ENCODE measurements at regions not wholly inside any gene's neighbourhood (a gene's known extent, or its start where the extent isn't known, plus 50 kb on each side); places are given as distances from the start of the nearest gene placed in this dataset.
"Not testable (repeated sequence)": the region's sequence is repeated elsewhere in the genome, so short reads cannot be mapped to it uniquely, and the experiment has no call there.

DNA sequence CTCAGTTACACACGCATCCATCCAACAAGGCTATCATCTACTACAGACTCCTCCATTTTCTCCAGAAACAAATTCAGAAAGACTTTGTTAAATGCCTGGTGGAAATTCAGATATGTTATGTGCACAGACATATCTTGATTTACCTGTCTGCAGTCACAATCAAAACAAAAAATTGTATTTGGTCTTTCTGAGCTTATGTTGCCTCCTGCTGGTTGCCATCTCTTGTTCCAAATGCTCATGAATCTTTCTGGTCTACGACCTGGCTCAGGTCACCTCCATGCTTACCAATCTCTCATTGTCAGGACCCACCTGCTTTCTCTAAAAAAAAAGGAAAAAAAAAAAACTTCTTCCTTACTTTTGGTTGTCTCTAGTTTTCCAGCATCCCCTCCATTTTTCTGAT lies 169.2 kb upstream of the PLXNC1 start:
- peak; percentile 46 for DNase-seq (ENCODE audit: low spot score)

DNA sequence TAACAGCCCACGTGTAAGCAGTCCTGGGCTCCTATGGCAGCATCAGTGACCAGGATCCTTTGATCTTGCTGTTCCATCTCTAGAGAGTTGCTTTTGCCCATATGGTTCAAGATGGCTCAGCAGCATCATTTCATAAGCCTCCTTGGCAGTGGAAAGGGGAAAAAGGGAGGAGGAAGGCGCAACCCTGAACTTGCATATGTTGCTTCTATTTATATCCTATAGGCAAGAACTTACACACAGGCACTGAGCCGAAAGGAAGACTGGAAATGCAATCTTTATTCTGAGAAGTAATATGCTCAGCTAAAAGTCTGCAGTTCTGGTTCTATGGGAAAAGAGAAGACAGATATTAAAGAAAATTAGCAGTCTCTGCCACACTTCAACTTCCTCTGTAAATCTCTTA lies 167.7 kb upstream of the PLXNC1 start:
- no peak for DNase-seq (ENCODE audit: low spot score)

DNA sequence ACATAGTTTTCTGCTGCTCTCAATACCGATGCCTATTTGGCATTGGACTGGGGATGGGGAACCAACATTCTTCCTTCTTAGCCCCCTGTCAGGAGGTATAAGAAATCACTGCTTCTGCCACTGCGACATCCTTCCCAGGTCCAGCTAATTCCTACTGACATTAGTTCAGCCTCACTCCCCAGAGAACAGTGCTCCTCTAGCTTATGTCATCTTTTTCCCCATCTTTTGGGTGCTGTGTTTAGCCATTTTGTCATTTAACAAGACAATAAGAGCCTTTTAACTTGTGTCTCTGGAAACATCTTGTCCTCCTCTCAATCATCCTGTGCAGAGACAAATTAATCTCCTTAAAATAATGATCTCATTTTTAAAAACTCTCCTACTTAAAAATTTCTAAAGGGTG lies 167.0 kb upstream of the PLXNC1 start:
- no peak for DNase-seq (ENCODE audit: low spot score)

- DNase-seq (ENCODE audit: low spot score), result no peak
Measured at GRCh38 chr12:93982771-93983315, 165.5 kb upstream of the PLXNC1 start.

- DNase-seq (ENCODE audit: low spot score), result no peak
Measured at GRCh38 chr12:93984005-93984404, 164.4 kb upstream of the PLXNC1 start.

DNA sequence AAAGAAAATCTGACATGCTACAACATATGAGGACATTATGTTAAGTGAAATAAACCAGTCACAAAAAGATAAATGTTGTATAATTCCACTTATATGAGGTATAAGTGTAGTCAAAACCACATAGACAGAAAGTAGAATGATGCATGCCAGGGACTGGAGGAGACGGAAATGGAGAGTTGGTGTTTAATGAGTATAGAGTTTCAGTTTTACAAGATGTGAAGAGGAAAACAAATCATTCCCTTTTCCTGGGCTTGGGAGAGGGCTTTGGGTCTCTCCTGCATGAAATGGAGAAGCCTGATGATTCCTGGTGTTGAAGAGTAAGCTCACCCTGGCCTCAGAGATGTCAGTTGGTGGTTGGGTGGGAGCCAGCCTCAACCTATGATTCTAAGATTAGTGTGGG lies 158.4 kb upstream of the PLXNC1 start:
- no peak for DNase-seq (ENCODE audit: low spot score)

GRCh38 chr12:93990832-93991803 lies 157.3 kb upstream of the PLXNC1 start:
- no peak for DNase-seq (ENCODE audit: low spot score)

DNA sequence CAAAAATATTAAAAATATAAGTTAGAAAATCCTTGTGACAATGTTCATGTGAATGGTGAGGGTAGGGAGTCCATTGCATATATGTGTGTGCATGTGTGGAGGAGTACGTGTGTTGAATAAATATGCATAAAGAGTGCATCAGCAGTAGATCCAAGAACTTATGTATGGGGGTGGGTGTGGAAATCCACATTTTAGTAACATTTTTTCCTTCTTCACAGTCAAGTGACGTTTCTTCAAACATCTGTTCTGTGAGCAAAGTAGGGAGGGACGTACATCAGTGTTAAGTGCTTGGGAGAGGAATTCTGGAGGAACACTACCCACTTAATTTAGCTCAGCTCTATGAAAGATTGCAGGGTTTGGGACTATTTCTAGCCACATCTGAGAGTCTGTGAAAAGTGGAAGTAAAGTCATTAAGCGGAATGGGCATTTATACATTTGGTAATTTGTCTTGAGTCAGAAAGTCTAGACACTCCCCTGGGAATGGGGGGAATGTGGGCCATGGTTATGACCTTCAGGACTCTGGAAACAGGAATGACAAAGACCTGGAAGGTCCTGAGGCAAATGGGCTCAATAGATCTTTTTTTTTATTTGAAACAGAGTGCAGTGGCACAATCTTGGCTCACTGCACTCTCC lies 156.4 kb upstream of the PLXNC1 start:
- no peak for DNase-seq (ENCODE audit: low spot score)

- DNase-seq (ENCODE audit: low spot score), result no peak
Measured at GRCh38 chr12:93994721-93995120, 153.7 kb upstream of the PLXNC1 start.

- no peak for DNase-seq (ENCODE audit: low spot score)
Measured at GRCh38 chr12:93996321-93996720, 152.1 kb upstream of the PLXNC1 start.

DNA sequence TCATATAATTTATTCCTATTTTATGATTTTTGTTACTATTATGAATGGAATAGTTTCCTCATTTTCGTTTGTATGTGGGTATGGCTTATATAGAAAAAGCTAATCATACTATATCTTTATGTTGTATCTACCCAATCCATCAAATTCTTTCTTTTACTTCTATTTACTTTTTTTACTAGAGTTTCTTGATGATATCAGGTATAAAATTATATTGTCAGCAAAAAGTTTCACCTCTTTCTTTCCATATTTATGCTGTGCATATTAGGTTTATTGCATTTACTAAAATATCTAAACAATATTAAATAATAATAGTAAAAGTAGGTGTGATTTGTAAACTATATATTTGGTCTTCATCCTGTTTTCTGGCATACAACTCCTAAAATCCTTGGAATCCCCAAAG lies 146.7 kb upstream of the PLXNC1 start:
- DNase-seq (ENCODE audit: low spot score), result no peak

DNA sequence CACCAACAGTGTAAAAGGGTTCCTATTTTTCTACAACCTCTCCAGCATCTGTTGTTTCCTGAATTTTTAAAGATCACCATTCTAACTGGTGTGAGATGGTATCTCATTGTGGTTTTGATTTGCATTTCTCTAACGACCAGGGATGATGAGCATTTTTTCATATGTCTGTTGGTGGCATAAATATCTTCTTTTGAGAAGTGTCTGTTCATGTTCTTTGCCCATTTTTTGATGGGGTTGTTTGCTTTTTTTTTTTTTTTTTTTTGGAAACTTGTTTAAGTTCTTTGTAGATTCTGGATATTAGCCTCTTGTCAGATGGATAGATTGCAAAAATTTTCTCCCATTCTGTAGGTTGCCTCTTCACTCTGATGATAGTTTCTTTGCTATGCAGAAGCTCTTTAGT lies 145.5 kb upstream of the PLXNC1 start:
- DNase-seq (ENCODE audit: low spot score), result not testable (repeated sequence)

- DNase-seq (ENCODE audit: low spot score), result peak; percentile 43
Measured at GRCh38 chr12:94007833-94008232, 140.5 kb upstream of the PLXNC1 start.

DNA sequence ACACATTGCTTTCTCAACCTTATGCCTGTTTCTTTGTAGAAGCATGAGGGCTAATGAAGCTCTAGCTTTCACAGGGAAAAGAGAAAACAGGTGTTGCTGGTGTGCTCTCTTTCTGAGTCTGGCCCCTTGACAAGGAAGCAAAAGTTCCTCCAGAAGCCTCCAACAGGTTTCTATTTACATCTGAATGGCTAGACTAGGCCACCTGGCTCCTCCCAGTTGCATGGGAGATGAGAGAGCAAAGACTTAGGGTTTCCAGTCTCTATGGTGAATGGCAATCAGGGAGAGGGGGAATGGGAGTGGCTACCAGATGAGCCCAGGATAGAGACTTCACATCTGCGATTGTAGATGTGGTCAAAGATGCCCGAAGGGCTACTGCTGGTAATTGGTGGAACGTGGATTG lies 138.1 kb upstream of the PLXNC1 start:
- DNase-seq (ENCODE audit: low spot score), result no peak

- no peak for DNase-seq (ENCODE audit: low spot score)
Measured at GRCh38 chr12:94012071-94012470, 136.3 kb upstream of the PLXNC1 start.

GRCh38 chr12:94012590-94012989 lies 135.8 kb upstream of the PLXNC1 start:
- no peak for DNase-seq (ENCODE audit: low spot score)

GRCh38 chr12:94017247-94017646 lies 131.1 kb upstream of the PLXNC1 start:
- not testable (repeated sequence) for DNase-seq (ENCODE audit: low spot score)

DNA sequence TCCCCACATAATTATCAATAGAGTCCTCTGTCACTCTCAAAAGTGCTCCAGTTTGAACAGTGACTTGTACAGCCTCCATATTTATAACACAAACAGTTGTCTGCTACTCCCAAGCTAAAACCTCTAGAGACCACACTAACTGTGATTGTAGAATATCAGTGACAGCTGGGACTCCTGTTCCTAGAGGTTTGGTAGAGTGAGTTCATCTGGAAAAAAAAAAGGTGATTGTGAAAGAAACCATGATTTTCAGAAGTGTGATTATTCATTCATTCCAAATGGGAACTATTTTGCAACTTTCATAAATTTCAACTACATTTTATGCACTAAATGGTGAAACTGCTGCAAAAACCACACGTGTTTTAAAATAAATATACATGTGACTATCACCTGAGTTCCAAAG lies 128.0 kb upstream of the PLXNC1 start:
- DNase-seq (ENCODE audit: low spot score), result no peak

DNA sequence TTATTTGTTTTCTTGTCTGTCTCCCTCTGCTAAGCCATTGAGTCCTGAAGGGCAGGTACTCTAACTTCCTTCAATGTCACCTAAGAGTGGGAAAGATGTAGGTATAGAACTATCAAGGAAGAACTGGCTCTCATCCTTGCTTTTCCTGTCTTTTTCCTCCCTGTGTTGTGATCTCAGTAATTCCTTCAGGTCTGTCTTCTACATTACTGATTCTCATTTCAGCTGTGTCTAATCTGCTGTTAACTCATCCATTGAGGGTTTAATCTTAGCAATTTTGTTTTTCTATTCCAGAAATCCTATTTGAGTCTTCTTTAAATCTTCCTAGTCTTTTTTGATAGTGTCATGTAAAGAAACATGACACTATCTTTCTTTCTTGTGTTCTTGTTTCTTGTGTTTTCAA lies 124.5 kb upstream of the PLXNC1 start:
- DNase-seq (ENCODE audit: low spot score), result no peak

DNA sequence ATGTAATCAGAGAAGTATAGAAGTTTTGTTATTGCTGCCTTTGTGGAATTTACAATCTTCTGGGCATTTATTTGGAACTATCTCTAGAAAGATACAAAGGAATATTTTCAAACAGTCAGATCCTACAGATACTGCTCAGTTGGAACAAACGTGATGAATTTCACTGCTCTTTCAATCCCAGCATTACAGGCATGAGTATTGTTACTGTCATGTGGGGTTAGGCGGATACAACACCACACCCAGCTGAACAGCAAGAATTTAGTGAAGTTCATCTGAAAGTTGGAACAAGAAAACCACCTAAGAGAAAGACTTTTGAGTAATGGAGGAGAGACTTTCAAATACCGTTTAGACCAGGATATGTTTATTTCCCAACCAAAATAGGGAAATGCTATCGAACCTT lies 123.3 kb upstream of the PLXNC1 start:
- DNase-seq (ENCODE audit: low spot score), result no peak

GRCh38 chr12:94025756-94026155 lies 122.6 kb upstream of the PLXNC1 start:
- DNase-seq (ENCODE audit: low spot score), result no peak

- no peak for DNase-seq (ENCODE audit: low spot score)
Measured at GRCh38 chr12:94026596-94026995, 121.8 kb upstream of the PLXNC1 start.

DNA sequence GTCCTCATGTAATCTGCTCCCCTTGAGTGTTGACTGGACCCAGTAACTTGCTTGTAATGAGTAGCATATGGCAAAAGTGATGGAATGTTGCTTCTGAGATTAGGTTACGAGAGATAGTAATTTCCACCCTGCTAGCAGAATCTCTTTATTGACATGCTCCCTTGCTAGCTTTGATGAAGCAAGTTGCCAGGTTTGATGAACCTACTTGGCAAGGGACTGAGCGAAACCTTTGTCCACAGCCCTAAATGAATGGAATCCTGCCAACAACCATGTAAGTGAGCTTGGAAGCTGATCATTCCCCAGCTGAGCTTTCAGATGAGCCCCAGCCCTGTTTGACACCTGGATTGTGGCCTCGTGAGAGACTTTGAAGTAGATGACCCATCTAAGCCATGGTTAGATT lies 120.8 kb upstream of the PLXNC1 start:
- DNase-seq (ENCODE audit: low spot score), result no peak

Data from CD4-positive, alpha-beta T cell treated with Interleukin-15 for 4 hours (primary cell).